ENCODE measurements at regions not wholly inside any gene's neighbourhood (a gene's known extent, or its start where the extent isn't known, plus 50 kb on each side); places are given as distances from the start of the nearest gene placed in this dataset.

DNA sequence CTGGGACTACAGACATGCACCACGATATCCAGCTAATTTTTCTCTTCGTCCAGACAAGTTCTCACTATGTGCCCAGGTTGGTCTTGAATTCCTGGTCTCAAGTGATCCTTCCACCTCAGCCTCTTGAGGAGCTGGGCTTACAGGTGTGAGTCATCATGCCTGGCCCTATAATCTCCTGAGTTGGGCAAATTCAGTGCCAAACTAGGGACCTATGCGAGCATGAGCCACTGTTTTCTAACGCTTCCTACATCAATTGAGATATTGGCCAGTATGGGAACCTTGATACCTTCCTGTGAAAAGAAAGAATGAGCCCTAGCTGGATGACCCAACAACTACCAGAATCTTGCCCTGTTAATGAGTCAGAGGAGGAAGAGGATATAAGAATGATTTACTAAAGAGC lies 585.2 kb downstream of the C12orf50 start:
- TF ChIP-seq, protein P1, sequence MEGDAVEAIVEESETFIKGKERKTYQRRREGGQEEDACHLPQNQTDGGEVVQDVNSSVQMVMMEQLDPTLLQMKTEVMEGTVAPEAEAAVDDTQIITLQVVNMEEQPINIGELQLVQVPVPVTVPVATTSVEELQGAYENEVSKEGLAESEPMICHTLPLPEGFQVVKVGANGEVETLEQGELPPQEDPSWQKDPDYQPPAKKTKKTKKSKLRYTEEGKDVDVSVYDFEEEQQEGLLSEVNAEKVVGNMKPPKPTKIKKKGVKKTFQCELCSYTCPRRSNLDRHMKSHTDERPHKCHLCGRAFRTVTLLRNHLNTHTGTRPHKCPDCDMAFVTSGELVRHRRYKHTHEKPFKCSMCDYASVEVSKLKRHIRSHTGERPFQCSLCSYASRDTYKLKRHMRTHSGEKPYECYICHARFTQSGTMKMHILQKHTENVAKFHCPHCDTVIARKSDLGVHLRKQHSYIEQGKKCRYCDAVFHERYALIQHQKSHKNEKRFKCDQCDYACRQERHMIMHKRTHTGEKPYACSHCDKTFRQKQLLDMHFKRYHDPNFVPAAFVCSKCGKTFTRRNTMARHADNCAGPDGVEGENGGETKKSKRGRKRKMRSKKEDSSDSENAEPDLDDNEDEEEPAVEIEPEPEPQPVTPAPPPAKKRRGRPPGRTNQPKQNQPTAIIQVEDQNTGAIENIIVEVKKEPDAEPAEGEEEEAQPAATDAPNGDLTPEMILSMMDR (IDR thresholded peaks at IDR 0.05), result no peak
- TF ChIP-seq POLR2A (IDR thresholded peaks at IDR 0.05), result no peak
